Cardiac fibroblast (primary cell): ENCODE measurements at regions not wholly inside any gene's neighbourhood (a gene's known extent, or its start where the extent isn't known, plus 50 kb on each side); places are given as distances from the start of the nearest gene placed in this dataset.
"Not testable (repeated sequence)": the region's sequence is repeated elsewhere in the genome, so short reads cannot be mapped to it uniquely, and the experiment has no call there.

Source experiments
- DNase-seq, 2 donors: peaks; one replicate each; pipeline versions ENCODE4 v3.0.0 to v3.0.0-alpha.2; 2010; ENCODE audit warnings: low read depth in 2 of 2
- H3K4me3 ChIP-seq, 2 donors: replicated peaks in 1 of 2; 1 replicate in 1 of 2; 2 replicates in 1 of 2; pipeline ENCODE4 v1.5.1; 2011; ENCODE audit warnings: low read depth in 2 of 2, low read length in 2 of 2, mild to moderate bottlenecking in 2 of 2, moderate library complexity in 1 of 2
- CTCF ChIP-seq: IDR thresholded peaks from one replicate; pipeline ENCODE4 v1.5.1; 2011; ENCODE audit warnings: low read depth, mild to moderate bottlenecking, low read length, inconsistent platforms

DNA sequence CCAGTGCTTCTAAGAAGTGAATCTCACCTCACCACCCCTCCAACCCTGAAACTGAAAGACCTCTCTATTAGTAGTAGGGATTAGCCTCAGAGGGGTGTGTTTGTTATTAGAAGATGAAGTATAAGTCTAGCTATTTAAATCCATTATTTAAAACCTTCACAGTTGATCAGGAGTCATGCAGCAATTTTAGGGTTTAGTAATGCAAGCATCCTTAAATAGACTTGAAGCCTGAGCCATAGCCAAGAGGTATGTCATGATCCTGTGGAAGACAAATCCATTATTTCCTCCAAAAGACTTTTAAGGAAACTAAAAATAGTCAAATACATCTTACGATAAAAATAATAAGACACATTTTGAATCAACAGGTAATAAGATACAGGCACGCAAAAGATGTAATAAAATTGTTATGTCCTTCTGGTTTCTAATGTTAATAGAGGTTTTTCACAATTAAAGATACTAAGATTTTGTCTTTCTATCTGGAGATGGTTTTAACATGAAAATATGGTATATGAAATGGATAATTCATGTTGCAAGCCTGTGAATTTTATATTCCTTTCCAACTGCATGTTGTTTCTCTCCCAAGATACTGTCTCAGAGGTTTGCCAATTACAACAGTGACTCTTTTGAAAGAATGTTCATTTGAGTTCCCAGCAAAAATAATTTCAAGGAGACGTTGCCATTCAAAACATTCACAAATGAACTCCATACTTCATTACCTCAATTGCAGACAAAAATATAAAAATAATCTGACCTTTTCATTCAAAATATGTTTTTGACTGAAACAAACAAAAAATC, 68.0 kb downstream of the LUZP4 start:
- TF ChIP-seq CTCF: no peak
- DNase-seq: peak in 1 of 2 donors; percentile 27
- H3K4me3 ChIP-seq: no peak overlapping the region

GRCh38 chrX:115359508-115359907, 70.0 kb downstream of the LUZP4 start:
- DNase-seq, H3K4me3 ChIP-seq: not testable (repeated sequence)

GRCh38 chrX:115360220-115360781, 70.8 kb downstream of the LUZP4 start:
- TF ChIP-seq CTCF: no peak
- peak in 1 of 2 donors; percentile 73 for DNase-seq
- no peak overlapping the region for H3K4me3 ChIP-seq

- no peak overlapping the region for H3K4me3 ChIP-seq
- no peak for TF ChIP-seq CTCF
- DNase-seq: peak in 1 of 2 donors; percentile 56
Measured at GRCh38 chrX:115362334-115363095, 73.0 kb downstream of the LUZP4 start.

DNA sequence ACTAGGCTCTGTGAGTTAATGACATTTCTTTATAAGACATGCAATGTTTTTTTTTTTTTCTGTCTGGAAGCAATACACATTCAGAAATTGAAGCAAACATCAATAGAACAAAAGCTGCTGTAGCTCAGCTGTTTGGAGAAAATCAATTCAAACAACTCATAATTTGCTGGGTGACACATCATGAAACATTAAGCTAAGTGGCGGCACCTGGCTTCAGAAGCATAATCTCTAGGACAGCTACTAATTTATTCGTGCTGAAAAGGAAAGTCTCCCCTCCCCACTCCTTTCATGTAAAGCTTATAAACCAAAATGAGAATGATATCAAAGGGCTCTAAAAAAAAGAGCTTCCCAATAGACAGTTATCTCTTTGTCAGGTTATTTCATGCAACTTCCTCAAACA, 73.9 kb downstream of the LUZP4 start:
- no peak for DNase-seq
- no peak for TF ChIP-seq CTCF
- H3K4me3 ChIP-seq: no peak overlapping the region

- no peak overlapping the region for H3K4me3 ChIP-seq
- no peak for DNase-seq
- TF ChIP-seq CTCF: no peak
Measured at GRCh38 chrX:115363897-115364296, 74.4 kb downstream of the LUZP4 start.

- no peak overlapping the region for H3K4me3 ChIP-seq
- TF ChIP-seq CTCF: no peak
- DNase-seq: no peak
Measured at GRCh38 chrX:115364670-115365069, 75.2 kb downstream of the LUZP4 start.
